ENCODE measurements at regions not wholly inside any gene's neighbourhood (a gene's known extent, or its start where the extent isn't known, plus 50 kb on each side); places are given as distances from the start of the nearest gene placed in this dataset.

DNA sequence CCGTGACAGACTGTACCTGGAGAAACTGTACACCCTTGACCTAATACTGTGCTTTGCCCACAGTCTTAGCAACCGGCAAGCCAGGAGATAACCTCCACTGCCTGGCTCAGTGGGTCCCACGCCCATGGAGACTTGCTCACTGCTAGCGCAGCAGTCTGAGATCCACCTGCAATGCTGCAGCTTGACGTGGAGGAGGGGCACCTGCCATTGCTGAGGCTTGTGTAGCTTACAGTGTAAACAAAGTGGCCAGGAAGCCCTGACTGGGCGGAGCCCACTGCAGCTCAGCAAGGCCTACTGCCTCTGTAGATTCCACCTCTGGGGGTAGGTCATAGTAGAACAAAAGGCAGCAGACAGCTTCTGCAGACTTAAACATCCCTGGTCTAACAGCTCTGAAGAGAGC lies 189.3 kb downstream of the EDEM1 start (continued):
- no peak for TF ChIP-seq AFF4 (CRISPR knock-in tag; IDR thresholded peaks at IDR 0.05)
- no peak for TF ChIP-seq MTF1 (CRISPR knock-in tag; IDR thresholded peaks at IDR 0.05)
- TF ChIP-seq KDM4B (CRISPR knock-in tag; IDR thresholded peaks at IDR 0.05): no peak
- no peak for TF ChIP-seq CEBPG (CRISPR knock-in tag; IDR thresholded peaks at IDR 0.05)
- TF ChIP-seq KMT2A (CRISPR knock-in tag; IDR thresholded peaks at IDR 0.05): no peak
- TF ChIP-seq IRX3 (CRISPR knock-in tag; IDR thresholded peaks at IDR 0.05; ENCODE audit: borderline replicate concordance, low read depth): no peak
- no peak for TF ChIP-seq RORA (CRISPR knock-in tag; IDR thresholded peaks at IDR 0.05)
- no peak for TF ChIP-seq ZNF431 (CRISPR knock-in tag; IDR thresholded peaks at IDR 0.05; ENCODE audit: borderline replicate concordance, low read depth)
- no peak for TF ChIP-seq ZNF12 (CRISPR knock-in tag; IDR thresholded peaks at IDR 0.05)
- no peak for TF ChIP-seq ZSCAN12 (CRISPR knock-in tag; IDR thresholded peaks at IDR 0.05)
- TF ChIP-seq, protein P1, sequence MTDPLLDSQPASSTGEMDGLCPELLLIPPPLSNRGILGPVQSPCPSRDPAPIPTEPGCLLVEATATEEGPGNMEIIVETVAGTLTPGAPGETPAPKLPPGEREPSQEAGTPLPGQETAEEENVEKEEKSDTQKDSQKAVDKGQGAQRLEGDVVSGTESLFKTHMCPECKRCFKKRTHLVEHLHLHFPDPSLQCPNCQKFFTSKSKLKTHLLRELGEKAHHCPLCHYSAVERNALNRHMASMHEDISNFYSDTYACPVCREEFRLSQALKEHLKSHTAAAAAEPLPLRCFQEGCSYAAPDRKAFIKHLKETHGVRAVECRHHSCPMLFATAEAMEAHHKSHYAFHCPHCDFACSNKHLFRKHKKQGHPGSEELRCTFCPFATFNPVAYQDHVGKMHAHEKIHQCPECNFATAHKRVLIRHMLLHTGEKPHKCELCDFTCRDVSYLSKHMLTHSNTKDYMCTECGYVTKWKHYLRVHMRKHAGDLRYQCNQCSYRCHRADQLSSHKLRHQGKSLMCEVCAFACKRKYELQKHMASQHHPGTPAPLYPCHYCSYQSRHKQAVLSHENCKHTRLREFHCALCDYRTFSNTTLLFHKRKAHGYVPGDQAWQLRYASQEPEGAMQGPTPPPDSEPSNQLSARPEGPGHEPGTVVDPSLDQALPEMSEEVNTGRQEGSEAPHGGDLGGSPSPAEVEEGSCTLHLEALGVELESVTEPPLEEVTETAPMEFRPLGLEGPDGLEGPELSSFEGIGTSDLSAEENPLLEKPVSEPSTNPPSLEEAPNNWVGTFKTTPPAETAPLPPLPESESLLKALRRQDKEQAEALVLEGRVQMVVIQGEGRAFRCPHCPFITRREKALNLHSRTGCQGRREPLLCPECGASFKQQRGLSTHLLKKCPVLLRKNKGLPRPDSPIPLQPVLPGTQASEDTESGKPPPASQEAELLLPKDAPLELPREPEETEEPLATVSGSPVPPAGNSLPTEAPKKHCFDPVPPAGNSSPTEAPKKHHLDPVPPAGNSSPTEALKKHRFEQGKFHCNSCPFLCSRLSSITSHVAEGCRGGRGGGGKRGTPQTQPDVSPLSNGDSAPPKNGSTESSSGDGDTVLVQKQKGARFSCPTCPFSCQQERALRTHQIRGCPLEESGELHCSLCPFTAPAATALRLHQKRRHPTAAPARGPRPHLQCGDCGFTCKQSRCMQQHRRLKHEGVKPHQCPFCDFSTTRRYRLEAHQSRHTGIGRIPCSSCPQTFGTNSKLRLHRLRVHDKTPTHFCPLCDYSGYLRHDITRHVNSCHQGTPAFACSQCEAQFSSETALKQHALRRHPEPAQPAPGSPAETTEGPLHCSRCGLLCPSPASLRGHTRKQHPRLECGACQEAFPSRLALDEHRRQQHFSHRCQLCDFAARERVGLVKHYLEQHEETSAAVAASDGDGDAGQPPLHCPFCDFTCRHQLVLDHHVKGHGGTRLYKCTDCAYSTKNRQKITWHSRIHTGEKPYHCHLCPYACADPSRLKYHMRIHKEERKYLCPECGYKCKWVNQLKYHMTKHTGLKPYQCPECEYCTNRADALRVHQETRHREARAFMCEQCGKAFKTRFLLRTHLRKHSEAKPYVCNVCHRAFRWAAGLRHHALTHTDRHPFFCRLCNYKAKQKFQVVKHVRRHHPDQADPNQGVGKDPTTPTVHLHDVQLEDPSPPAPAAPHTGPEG (CRISPR knock-in tag; IDR thresholded peaks at IDR 0.05): no peak
- no peak for TF ChIP-seq EEA1 (CRISPR knock-in tag; IDR thresholded peaks at IDR 0.05; ENCODE audit: borderline replicate concordance)
- no peak for TF ChIP-seq FOXK2 (IDR thresholded peaks at IDR 0.05)
- TF ChIP-seq, protein P2, sequence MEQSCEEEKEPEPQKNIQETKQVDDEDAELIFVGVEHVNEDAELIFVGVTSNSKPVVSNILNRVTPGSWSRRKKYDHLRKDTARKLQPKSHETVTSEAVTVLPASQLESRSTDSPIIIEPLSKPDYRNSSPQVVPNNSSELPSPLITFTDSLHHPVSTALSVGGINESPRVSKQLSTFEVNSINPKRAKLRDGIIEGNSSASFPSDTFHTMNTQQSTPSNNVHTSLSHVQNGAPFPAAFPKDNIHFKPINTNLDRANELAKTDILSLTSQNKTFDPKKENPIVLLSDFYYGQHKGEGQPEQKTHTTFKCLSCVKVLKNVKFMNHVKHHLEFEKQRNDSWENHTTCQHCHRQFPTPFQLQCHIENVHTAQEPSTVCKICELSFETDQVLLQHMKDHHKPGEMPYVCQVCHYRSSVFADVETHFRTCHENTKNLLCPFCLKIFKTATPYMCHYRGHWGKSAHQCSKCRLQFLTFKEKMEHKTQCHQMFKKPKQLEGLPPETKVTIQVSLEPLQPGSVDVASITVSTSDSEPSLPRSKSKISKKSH (CRISPR knock-in tag; IDR thresholded peaks at IDR 0.05; ENCODE audit: borderline replicate concordance): peak; percentile 39; the same call in 1 of the 2 replicates
- no peak for TF ChIP-seq ZNF816 (CRISPR knock-in tag; IDR thresholded peaks at IDR 0.05; ENCODE audit: borderline replicate concordance)
- no peak for TF ChIP-seq ZNF572 (CRISPR knock-in tag; IDR thresholded peaks at IDR 0.05)
- no peak for TF ChIP-seq ZNF652 (CRISPR knock-in tag; IDR thresholded peaks at IDR 0.05; ENCODE audit: borderline replicate concordance, low read depth)
- no peak for TF ChIP-seq MZF1 (CRISPR knock-in tag; IDR thresholded peaks at IDR 0.05; ENCODE audit: borderline replicate concordance)
- no peak for TF ChIP-seq GATA4 (IDR thresholded peaks at IDR 0.05; ENCODE audit: borderline replicate concordance, low read depth)
- TF ChIP-seq SOX6 (IDR thresholded peaks at IDR 0.05): no peak
- peak; percentile 60; the same call in 1 of the 2 replicates for TF ChIP-seq SOX6 (CRISPR knock-in tag; IDR thresholded peaks at IDR 0.05)
